GM12878 (cell line): ENCODE measurements at regions not wholly inside any gene's neighbourhood (a gene's known extent, or its start where the extent isn't known, plus 50 kb on each side); places are given as distances from the start of the nearest gene placed in this dataset.

Experiments used
- ATAC-seq: fragments of 200-7000 bp; cut with Tn5 transposase; 3 replicates; pipeline ENCODE4 v1.9.1; 2020; ENCODE audit warnings: mild to moderate bottlenecking, moderate library complexity
- BruUV-seq: library from RNA; stranded (reverse); fragments of 400-500 nt; replicated peaks from 2 replicates; lab custom pipeline; 2021; lab: Mats Ljungman, UMichigan
- CTCF ChIA-PET: fragments of 300-600 bp; sonication (Branson Sonifier 250); formaldehyde crosslinking; extraction: SDS; loops from one replicate; lab custom pipeline; 2021; ENCODE audit warnings: inconsistent platforms; lab: Yijun Ruan, JAX
- POLR2A ChIA-PET: fragments of 350-600 bp; formaldehyde crosslinking; extraction: SDS; loops from one replicate; lab custom pipeline; 2021; ENCODE audit warnings: inconsistent platforms; lab: Charles Lee
- RAD21 ChIA-PET: fragments of 300-600 bp; sonication (Branson Sonifier 250); formaldehyde crosslinking; loops from one replicate; lab custom pipeline; 2023; ENCODE audit warnings: antibody characterized with exemption; ENCODE audit not compliant: unreplicated experiment; lab: Charles Lee
- SMC1A ChIA-PET: fragments of 300-600 bp; sonication (Branson Sonifier 250); formaldehyde crosslinking; loops from one replicate; lab custom pipeline; 2023; ENCODE audit not compliant: unreplicated experiment, uncharacterized antibody; lab: Charles Lee
- DNase-seq: peaks from one replicate; pipeline ENCODE4 v3.0.0-alpha.2; 2011; ENCODE audit warnings: low read depth, low spot score
- FAIRE-seq: peaks from 3 replicates; lab custom pipeline; 2011; peaks lifted over from hg19 to GRCh38; lab: Jason Lieb, UNC
- H2AFZ ChIP-seq: 2 replicates; pipeline ENCODE4 v1.6.0; 2011; ENCODE audit warnings: low read depth, low read length, control low read depth; ENCODE audit not compliant: control insufficient read depth
- H3K27ac ChIP-seq: 2 replicates; pipeline ENCODE4 v1.5.1; 2011; ENCODE audit warnings: control low read depth; ENCODE audit not compliant: control insufficient read depth, insufficient read depth
- H3K27me3 ChIP-seq, 2 experiments: replicated peaks in 1 of 2; 2 replicates each; pipeline versions ENCODE4 v1.6.0 to v1.6.1; 2011; ENCODE audit warnings: low read length in 1 of 2; ENCODE audit not compliant: control insufficient read depth in 2 of 2, insufficient read depth in 2 of 2
- H3K36me3 ChIP-seq, 2 experiments: 2 replicates each; pipeline ENCODE4 v1.5.1; 2011; ENCODE audit warnings: low read length in 1 of 2; ENCODE audit not compliant: control insufficient read depth in 2 of 2, insufficient read depth in 2 of 2
- H3K4me1 ChIP-seq: 2 replicates; pipeline ENCODE4 v1.6.1; 2011; ENCODE audit warnings: mild to moderate bottlenecking, low read length, moderate library complexity, mixed read lengths; ENCODE audit not compliant: control insufficient read depth, insufficient read depth
- H3K4me2 ChIP-seq: 2 replicates; pipeline ENCODE4 v1.6.0; 2011; ENCODE audit warnings: control low read depth; ENCODE audit not compliant: control insufficient read depth, insufficient read depth
- H3K4me3 ChIP-seq: fragments of 200-600 bp; sonication (generic); 2 replicates; pipeline ENCODE4 v1.5.1; 2016
- H3K79me2 ChIP-seq: 2 replicates; pipeline ENCODE4 v1.6.0; 2011; ENCODE audit warnings: low read length; ENCODE audit not compliant: control insufficient read depth, insufficient read depth
- H3K9ac ChIP-seq: 2 replicates; pipeline ENCODE4 v1.8.0; 2011; ENCODE audit warnings: low read length, control low read depth, mixed read lengths; ENCODE audit not compliant: control insufficient read depth, insufficient read depth
- H3K9me3 ChIP-seq: replicated peaks from 3 replicates; pipeline ENCODE4 v1.5.1; 2011; ENCODE audit warnings: mild to moderate bottlenecking, low read length; ENCODE audit not compliant: control insufficient read depth, insufficient read depth
- H4K20me1 ChIP-seq: 2 replicates; pipeline ENCODE4 v1.6.0; 2011; ENCODE audit not compliant: control insufficient read depth, insufficient read depth
- BRCA1 ChIP-seq: IDR thresholded peaks from 2 replicates; pipeline ENCODE4 v1.6.1; 2011; ENCODE audit warnings: low read depth, low read length, improper control_type of control experiment
- CBX3 ChIP-seq: fragments of 200-600 bp; sonication (generic); IDR thresholded peaks from 2 replicates; pipeline ENCODE4 v1.6.1; 2016; ENCODE audit warnings: low read depth, borderline replicate concordance
- DPF2 ChIP-seq: fragments of 450-650 bp; IDR thresholded peaks from 2 replicates; pipeline ENCODE4 v1.6.1; 2017; ENCODE audit warnings: mild to moderate bottlenecking
- IRF4 ChIP-seq: IDR thresholded peaks from 2 replicates; pipeline ENCODE4 v1.6.1; 2011; ENCODE audit warnings: low read depth, low read length
- NR2F1 ChIP-seq: fragments of 450-650 bp; conservative IDR thresholded peaks from 2 replicates; pipeline ENCODE4 v1.6.1; 2017; ENCODE audit warnings: mild to moderate bottlenecking
- YY1 ChIP-seq: IDR thresholded peaks from 2 replicates; pipeline ENCODE4 v1.6.1; 2011; ENCODE audit warnings: low read depth, mild to moderate bottlenecking, low read length
- WGBS: methylation state at CpG from one replicate; pipeline ENCODE4 v1.1.6; 2016; ENCODE audit warnings: low lambda C conversion rate; ENCODE audit not compliant: insufficient replicate concordance, insufficient coverage; ENCODE audit errors: missing lambda C conversion rate; 5-methylcytosine and 5-hydroxymethylcytosine counted together
- in situ Hi-C: fragments of 300-500 bp; cut with MboI; formaldehyde crosslinking; loops from 9 replicates; pipeline ENCODE4 v1.14.3; 2018; ENCODE audit warnings: mixed read lengths
- intact Hi-C: fragments of 100-400 bp; cut with micrococcal nuclease; formaldehyde crosslinking; loops from one replicate; pipeline ENCODE4 v1.14.2; 2022; ENCODE audit not compliant: unreplicated experiment
- TF ChIP-seq, protein P1 (sequence below): fragments of 450-650 bp; IDR thresholded peaks from 2 replicates; pipeline ENCODE4 v1.6.1; 2016; ENCODE audit warnings: mild to moderate bottlenecking
- TF ChIP-seq, protein P2 (sequence below): fragments of 450-650 bp; IDR thresholded peaks from 2 replicates; pipeline ENCODE4 v1.6.1; 2017; ENCODE audit warnings: antibody characterized with exemption, mild to moderate bottlenecking, moderate library complexity
- TF ChIP-seq, protein P3 (sequence below): fragments of 450-650 bp; IDR thresholded peaks from 2 replicates; pipeline ENCODE4 v1.6.1; 2017; ENCODE audit warnings: mild to moderate bottlenecking, moderate library complexity
- TF ChIP-seq, protein P4 (sequence below): fragments of 450-650 bp; IDR thresholded peaks from 2 replicates; pipeline ENCODE4 v1.6.1; 2016; ENCODE audit warnings: mild to moderate bottlenecking, moderate library complexity, borderline replicate concordance
- TF ChIP-seq, protein P5 (sequence below): IDR thresholded peaks from 2 replicates; pipeline ENCODE4 v1.6.1; 2011; ENCODE audit warnings: low read depth, low read length, improper control_type of control experiment, borderline replicate concordance

DNA sequence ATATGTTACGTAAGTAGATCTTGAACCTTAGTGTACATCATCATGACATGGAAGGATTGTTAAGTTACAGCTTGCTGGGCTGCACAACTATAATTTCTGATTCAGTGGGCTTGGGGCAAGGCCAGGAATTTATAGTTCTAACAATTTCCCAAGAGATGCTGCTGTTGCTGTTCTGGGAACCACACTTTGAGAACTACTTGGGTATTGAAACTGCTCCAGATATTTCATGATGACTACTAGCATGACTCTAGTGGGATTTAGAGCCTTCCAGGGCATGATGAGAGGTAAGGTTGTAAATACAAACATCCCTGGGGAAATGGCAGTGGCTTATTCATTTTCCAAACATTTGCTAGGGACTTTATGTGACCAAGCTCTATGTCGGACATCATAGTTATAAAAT is 904.8 kb upstream of the SEL1L start:
- ChIA-PET RAD21 (no interaction called here), SMC1A (no interaction called here), CTCF (interaction anchor here (0.6 kb wide), 1 partner anchor 1549 kb away, joined by 4 read pairs; no protein-coding TSS in a partner anchor), POLR2A (no interaction called here)
- ATAC-seq (no peak), FAIRE-seq (no peak), DNase-seq (no peak)
- in situ Hi-C loops (no loop called here), intact Hi-C loops (no loop called here)
- no peaks in the 10 kb centered on the region for H3K9me3 ChIP-seq
- 3% methylated on average over 2 of the region's 2 CpGs for WGBS
- H3K79me2 ChIP-seq: no peaks in the 10 kb centered on the region
- H3K36me3 ChIP-seq: no peaks in the 10 kb centered on the region
- no peaks in the 10 kb centered on the region for H4K20me1 ChIP-seq
- no peak overlapping the region for H2AFZ ChIP-seq
- no peak overlapping the region for H3K9ac ChIP-seq
- BruUV-seq: no TSS peak
- no peaks in the 10 kb centered on the region for H3K27me3 ChIP-seq
- H3K4me2 ChIP-seq: no peak overlapping the region
- no peak overlapping the region for H3K4me3 ChIP-seq
- no peak overlapping the region for H3K27ac ChIP-seq
- no peaks in the 10 kb centered on the region for H3K4me1 ChIP-seq
- TF ChIP-seq CBX3 (no peak), IRF4 (no peak), NR2F1 (no peak), BRCA1 (no peak), DPF2 (no peak), YY1 (no peak)
- TF ChIP-seq, protein P1, sequence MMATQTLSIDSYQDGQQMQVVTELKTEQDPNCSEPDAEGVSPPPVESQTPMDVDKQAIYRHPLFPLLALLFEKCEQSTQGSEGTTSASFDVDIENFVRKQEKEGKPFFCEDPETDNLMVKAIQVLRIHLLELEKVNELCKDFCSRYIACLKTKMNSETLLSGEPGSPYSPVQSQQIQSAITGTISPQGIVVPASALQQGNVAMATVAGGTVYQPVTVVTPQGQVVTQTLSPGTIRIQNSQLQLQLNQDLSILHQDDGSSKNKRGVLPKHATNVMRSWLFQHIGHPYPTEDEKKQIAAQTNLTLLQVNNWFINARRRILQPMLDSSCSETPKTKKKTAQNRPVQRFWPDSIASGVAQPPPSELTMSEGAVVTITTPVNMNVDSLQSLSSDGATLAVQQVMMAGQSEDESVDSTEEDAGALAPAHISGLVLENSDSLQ: no peak
- TF ChIP-seq, protein P2, sequence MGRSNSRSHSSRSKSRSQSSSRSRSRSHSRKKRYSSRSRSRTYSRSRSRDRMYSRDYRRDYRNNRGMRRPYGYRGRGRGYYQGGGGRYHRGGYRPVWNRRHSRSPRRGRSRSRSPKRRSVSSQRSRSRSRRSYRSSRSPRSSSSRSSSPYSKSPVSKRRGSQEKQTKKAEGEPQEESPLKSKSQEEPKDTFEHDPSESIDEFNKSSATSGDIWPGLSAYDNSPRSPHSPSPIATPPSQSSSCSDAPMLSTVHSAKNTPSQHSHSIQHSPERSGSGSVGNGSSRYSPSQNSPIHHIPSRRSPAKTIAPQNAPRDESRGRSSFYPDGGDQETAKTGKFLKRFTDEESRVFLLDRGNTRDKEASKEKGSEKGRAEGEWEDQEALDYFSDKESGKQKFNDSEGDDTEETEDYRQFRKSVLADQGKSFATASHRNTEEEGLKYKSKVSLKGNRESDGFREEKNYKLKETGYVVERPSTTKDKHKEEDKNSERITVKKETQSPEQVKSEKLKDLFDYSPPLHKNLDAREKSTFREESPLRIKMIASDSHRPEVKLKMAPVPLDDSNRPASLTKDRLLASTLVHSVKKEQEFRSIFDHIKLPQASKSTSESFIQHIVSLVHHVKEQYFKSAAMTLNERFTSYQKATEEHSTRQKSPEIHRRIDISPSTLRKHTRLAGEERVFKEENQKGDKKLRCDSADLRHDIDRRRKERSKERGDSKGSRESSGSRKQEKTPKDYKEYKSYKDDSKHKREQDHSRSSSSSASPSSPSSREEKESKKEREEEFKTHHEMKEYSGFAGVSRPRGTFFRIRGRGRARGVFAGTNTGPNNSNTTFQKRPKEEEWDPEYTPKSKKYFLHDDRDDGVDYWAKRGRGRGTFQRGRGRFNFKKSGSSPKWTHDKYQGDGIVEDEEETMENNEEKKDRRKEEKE: no peak
- TF ChIP-seq, protein P3, sequence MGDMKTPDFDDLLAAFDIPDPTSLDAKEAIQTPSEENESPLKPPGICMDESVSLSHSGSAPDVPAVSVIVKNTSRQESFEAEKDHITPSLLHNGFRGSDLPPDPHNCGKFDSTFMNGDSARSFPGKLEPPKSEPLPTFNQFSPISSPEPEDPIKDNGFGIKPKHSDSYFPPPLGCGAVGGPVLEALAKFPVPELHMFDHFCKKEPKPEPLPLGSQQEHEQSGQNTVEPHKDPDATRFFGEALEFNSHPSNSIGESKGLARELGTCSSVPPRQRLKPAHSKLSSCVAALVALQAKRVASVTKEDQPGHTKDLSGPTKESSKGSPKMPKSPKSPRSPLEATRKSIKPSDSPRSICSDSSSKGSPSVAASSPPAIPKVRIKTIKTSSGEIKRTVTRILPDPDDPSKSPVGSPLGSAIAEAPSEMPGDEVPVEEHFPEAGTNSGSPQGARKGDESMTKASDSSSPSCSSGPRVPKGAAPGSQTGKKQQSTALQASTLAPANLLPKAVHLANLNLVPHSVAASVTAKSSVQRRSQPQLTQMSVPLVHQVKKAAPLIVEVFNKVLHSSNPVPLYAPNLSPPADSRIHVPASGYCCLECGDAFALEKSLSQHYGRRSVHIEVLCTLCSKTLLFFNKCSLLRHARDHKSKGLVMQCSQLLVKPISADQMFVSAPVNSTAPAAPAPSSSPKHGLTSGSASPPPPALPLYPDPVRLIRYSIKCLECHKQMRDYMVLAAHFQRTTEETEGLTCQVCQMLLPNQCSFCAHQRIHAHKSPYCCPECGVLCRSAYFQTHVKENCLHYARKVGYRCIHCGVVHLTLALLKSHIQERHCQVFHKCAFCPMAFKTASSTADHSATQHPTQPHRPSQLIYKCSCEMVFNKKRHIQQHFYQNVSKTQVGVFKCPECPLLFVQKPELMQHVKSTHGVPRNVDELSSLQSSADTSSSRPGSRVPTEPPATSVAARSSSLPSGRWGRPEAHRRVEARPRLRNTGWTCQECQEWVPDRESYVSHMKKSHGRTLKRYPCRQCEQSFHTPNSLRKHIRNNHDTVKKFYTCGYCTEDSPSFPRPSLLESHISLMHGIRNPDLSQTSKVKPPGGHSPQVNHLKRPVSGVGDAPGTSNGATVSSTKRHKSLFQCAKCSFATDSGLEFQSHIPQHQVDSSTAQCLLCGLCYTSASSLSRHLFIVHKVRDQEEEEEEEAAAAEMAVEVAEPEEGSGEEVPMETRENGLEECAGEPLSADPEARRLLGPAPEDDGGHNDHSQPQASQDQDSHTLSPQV: no peak
- TF ChIP-seq, protein P4, sequence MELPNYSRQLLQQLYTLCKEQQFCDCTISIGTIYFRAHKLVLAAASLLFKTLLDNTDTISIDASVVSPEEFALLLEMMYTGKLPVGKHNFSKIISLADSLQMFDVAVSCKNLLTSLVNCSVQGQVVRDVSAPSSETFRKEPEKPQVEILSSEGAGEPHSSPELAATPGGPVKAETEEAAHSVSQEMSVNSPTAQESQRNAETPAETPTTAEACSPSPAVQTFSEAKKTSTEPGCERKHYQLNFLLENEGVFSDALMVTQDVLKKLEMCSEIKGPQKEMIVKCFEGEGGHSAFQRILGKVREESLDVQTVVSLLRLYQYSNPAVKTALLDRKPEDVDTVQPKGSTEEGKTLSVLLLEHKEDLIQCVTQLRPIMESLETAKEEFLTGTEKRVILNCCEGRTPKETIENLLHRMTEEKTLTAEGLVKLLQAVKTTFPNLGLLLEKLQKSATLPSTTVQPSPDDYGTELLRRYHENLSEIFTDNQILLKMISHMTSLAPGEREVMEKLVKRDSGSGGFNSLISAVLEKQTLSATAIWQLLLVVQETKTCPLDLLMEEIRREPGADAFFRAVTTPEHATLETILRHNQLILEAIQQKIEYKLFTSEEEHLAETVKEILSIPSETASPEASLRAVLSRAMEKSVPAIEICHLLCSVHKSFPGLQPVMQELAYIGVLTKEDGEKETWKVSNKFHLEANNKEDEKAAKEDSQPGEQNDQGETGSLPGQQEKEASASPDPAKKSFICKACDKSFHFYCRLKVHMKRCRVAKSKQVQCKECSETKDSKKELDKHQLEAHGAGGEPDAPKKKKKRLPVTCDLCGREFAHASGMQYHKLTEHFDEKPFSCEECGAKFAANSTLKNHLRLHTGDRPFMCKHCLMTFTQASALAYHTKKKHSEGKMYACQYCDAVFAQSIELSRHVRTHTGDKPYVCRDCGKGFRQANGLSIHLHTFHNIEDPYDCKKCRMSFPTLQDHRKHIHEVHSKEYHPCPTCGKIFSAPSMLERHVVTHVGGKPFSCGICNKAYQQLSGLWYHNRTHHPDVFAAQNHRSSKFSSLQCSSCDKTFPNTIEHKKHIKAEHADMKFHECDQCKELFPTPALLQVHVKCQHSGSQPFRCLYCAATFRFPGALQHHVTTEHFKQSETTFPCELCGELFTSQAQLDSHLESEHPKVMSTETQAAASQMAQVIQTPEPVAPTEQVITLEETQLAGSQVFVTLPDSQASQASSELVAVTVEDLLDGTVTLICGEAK: no peak
- TF ChIP-seq, protein P5, sequence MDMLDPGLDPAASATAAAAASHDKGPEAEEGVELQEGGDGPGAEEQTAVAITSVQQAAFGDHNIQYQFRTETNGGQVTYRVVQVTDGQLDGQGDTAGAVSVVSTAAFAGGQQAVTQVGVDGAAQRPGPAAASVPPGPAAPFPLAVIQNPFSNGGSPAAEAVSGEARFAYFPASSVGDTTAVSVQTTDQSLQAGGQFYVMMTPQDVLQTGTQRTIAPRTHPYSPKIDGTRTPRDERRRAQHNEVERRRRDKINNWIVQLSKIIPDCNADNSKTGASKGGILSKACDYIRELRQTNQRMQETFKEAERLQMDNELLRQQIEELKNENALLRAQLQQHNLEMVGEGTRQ: no peak
